ENCODE measurements at regions not wholly inside any gene's neighbourhood (a gene's known extent, or its start where the extent isn't known, plus 50 kb on each side); places are given as distances from the start of the nearest gene placed in this dataset.
"Not testable (repeated sequence)": the region's sequence is repeated elsewhere in the genome, so short reads cannot be mapped to it uniquely, and the experiment has no call there.

DNA sequence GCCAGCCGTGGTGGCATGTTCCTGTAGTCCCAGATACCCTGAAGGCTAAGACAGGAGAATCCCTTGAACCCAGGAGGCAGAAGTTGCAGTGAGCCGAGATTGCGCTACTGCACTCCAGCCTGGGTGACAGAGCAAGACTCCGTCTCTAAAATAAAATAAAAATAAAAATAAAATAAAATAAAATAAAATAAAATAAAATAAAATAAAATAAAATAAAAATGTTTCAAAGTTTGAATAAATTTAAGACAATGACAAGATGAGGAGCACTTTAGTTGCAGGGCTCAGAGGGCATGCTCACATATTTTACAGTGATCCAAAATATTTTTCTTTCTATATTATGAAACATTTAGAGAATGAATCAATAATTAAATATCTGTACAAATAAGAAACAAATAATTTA is 374.3 kb upstream of the ARRDC3 start:
- H3K9me3 Mint-ChIP-seq = peaks cover 5 to 29% (median 9%) of the 10 kb centered on the region in 6 donors
- not testable (repeated sequence) for H3K27ac Mint-ChIP-seq

DNA sequence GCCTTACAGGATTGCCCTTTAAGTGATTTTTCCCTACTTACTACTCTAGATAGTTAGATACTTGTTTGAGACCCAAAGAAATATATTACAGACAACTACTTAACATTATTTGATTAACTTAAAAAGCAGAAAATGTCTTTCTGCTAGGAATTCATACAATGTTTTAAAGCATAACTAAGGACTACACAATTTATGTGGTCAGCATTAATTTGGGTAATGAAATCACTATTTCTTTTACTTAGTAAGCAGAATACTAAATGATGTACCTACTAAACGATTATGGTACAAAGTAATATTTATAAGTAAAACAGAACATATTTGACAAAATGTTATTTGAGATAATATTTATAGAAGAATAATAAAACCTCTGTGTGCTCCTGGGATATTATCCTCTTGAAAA is 371.9 kb upstream of the ARRDC3 start:
- H3K36me3 Mint-ChIP-seq = no peaks in the 10 kb centered on the region

More for the DNA sequence above, 374.3 kb upstream of the ARRDC3 start:
- not testable (repeated sequence) for H3K4me1 Mint-ChIP-seq; H3K4me3 Mint-ChIP-seq; H3K36me3 Mint-ChIP-seq; DNase-seq; H3K27me3 Mint-ChIP-seq (ENCODE audit: low read depth in 3 of 3)

DNA sequence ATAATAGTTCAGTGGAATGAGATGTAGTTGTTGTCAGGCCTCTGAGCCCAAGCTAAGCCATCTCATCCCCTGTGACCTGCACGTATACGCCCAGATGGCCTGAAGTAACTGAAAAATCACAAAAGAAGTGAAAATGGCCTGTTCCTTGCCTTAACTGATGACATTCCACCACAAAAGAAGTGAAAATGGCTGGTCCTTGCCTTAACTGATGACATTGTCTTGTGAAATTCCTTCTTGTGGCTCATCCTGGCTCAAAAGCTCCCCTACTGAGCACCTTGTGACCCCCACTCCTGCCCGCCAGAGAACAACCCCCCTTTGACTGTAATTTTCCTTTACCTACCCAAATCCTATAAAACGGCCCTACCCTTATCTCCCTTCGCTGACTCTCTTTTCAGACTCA is 361.4 kb upstream of the ARRDC3 start:
- H3K4me3 Mint-ChIP-seq; H3K4me1 Mint-ChIP-seq; H3K27me3 Mint-ChIP-seq (ENCODE audit: low read depth in 3 of 3); H3K36me3 Mint-ChIP-seq; H3K27ac Mint-ChIP-seq; DNase-seq: not testable (repeated sequence)
- peaks cover 0 to 11% (median 4%) of the 10 kb centered on the region in 6 donors for H3K9me3 Mint-ChIP-seq

More for the DNA sequence above, 371.9 kb upstream of the ARRDC3 start:
- Mint-ChIP-seq H3K4me3 (no peak overlapping the region), H3K27me3 (ENCODE audit: low read depth in 3 of 3) (peaks cover 0 to 2% (median 0%) of the 10 kb centered on the region in 3 donors), H3K9me3 (peaks cover 0 to 21% (median 7%) of the 10 kb centered on the region in 6 donors), H3K27ac (no peak overlapping the region), H3K4me1 (no peaks in the 10 kb centered on the region)
- no peak for DNase-seq

DNA sequence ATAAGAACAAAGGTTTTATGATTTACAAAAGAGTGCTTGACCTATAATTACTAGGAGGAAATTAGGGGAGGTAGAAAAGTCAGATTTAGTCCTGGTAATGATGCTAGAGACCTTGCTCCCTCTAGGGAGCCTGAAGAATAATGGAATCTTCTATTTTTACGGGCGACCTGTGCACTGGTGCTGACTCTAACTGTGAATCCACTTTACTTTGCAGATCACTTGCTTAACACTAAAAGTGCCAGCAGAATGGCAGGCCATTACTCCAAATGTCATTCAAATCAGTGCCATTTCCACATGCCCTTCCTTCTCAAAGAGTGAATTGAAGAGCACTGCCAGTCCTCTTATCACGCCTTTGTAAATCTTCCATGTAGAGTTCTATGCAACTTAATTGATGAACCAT is 359.4 kb upstream of the ARRDC3 start:
- Mint-ChIP-seq H3K9me3 (peaks cover 0 to 6% (median 2%) of the 10 kb centered on the region in 6 donors), H3K36me3 (no peaks in the 10 kb centered on the region), H3K27me3 (ENCODE audit: low read depth in 3 of 3) (no peaks in the 10 kb centered on the region), H3K4me3 (no peak overlapping the region), H3K27ac (no peak overlapping the region), H3K4me1 (no peaks in the 10 kb centered on the region)
- no peak for DNase-seq

DNA sequence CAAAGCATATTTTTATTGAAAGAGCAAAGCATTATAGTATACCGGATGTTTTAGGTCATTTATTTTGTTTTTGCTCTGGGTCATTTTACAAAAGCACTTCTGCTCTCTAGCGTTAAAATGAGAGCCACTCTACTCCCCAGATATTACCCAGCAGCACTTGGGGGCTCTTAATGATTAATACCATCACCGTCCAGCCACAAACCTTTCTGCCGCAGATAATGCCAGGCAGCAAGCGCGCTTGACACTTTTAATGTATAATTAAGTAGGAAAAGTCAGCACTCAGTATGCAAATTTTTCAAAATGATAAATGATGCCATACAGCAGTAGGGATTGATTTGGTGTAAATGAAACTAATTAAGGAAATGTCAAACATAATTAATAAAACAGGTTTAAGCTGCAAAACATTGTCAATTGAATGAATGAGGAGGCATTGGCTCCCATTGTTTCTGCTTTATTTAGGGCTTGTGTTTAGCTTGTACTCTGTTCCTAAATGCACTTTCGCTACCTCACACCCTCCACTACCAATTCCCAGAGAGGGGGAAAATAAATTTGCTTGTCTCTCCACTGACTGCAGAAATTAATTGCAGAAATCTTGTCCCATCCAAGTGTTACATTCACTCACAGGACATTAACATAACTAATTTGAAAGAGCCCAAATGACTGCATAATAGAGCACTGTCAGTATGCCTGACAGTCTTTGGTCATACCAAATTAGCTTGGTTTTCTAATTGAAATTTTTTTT is 358.8 kb upstream of the ARRDC3 start:
- no peaks in the 10 kb centered on the region for H3K27me3 Mint-ChIP-seq (ENCODE audit: low read depth in 3 of 3)
- peaks cover 0 to 8% (median 2%) of the 10 kb centered on the region in 6 donors for H3K9me3 Mint-ChIP-seq
- no peak overlapping the region for H3K4me3 Mint-ChIP-seq
- DNase-seq = no peak
- H3K4me1 Mint-ChIP-seq = no peaks in the 10 kb centered on the region
- no peak overlapping the region for H3K27ac Mint-ChIP-seq
- H3K36me3 Mint-ChIP-seq = no peaks in the 10 kb centered on the region

DNA sequence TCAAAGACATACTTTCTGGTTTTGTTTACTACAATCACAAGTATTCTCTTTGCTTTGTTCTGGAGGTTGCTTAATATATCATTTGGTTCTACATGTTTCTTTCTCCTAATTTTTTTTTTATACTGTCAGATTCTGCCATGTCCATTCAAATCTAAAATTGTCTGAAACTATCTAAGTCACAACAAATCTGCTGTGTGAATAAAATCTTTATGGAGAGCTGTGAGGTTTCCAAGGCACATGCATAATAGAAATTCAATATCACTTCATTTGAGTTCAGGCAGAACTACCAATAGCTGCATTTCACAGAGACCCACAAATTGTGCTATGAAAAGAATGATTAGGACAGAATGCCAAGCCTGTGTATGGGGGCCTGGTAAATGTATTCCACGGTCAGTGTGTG is 346.9 kb upstream of the ARRDC3 start:
- Mint-ChIP-seq H3K4me1 (no peaks in the 10 kb centered on the region), H3K9me3 (peaks cover 0 to 23% (median 4%) of the 10 kb centered on the region in 6 donors), H3K4me3 (no peak overlapping the region), H3K27me3 (ENCODE audit: low read depth in 3 of 3) (peaks cover 0 to 1% (median 0%) of the 10 kb centered on the region in 3 donors), H3K36me3 (no peaks in the 10 kb centered on the region), H3K27ac (no peak overlapping the region)
- no peak for DNase-seq

DNA sequence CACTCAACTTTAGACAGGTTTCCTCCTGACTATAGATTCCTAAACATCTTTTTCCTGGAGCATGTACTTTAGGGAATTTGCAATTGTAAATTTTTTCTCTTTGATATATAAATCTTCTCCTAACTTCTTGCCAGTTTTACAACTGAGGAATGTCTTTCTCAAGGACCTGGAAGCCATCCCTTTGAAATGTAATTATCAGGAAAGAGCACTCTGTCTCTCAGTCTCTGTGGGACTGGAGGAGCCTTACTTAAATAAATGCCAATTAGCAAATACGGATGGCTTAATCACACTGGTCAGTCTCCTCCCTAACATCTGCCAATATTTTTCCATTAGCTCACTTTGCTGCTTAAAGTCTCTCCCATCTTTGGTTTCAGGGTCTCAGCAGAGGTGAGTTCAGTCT is 344.3 kb upstream of the ARRDC3 start:
- H3K4me3 Mint-ChIP-seq = no peak overlapping the region
- no peak overlapping the region for H3K27ac Mint-ChIP-seq
- DNase-seq = no peak
- peaks cover 0 to 30% (median 2%) of the 10 kb centered on the region in 6 donors for H3K9me3 Mint-ChIP-seq
- peaks cover 0 to 1% (median 0%) of the 10 kb centered on the region in 3 donors for H3K27me3 Mint-ChIP-seq (ENCODE audit: low read depth in 3 of 3)
- no peaks in the 10 kb centered on the region for H3K36me3 Mint-ChIP-seq
- H3K4me1 Mint-ChIP-seq = no peaks in the 10 kb centered on the region

DNA sequence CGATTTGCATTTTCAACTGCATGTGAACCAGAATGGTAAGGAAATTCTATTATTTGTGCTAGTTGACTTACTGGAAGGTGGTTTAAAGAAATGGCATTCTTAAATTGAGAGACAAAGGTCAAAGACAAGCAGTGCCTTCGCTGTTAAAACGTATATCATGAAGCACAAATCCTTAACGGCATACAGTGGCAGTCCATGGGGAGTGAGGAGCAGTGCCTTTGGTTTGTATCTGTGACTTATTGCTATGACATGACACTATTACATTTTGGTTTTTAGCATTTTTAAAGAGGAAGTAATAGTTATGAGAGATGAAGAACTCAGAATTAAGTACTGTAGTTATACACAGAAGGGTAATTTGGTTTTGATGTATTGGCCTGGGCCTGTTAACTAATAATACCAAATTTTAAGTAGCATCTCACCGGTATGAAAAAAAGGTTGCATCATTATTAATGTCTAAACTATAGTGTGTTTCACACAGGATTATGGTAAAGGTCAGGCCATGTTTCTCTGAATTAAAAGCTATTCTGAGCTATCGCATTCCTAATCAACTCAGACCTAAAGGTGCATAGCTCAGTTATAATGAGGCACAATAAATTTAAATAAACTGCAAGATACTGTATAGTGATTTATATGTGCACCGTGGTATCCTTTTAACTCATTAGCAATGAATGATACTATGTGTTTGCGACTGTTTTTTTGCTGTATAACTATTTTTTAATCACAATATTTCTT is 339.8 kb upstream of the ARRDC3 start:
- H3K27me3 Mint-ChIP-seq (ENCODE audit: low read depth in 3 of 3) = no peaks in the 10 kb centered on the region
- H3K4me3 Mint-ChIP-seq = no peak overlapping the region
- DNase-seq = no peak

DNA sequence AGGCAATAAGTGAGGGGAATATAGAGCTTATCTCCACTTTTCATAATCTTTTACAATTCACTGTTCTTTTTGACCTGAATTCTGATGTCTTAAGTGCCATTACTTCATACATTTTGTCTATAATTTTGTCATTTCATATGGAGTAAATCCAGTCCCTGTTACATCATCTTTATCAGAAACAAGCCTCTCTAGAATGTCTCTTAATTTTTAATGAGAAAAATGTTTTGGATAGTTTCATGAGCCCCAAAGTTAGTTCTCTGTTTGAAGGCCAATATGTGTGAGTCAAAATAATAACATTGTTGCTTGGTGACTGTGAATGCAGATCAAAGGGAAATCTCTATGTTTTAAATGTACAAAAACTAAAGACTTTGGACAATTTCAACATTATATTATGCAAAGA is 329.6 kb upstream of the ARRDC3 start:
- Mint-ChIP-seq H3K9me3 (peaks cover 2 to 36% (median 8%) of the 10 kb centered on the region in 6 donors), H3K4me1 (no peaks in the 10 kb centered on the region), H3K27me3 (ENCODE audit: low read depth in 3 of 3) (peaks cover 0 to 2% (median 0%) of the 10 kb centered on the region in 3 donors), H3K27ac (no peak overlapping the region), H3K36me3 (no peaks in the 10 kb centered on the region), H3K4me3 (no peak overlapping the region)
- no peak for DNase-seq

More for the DNA sequence above, 339.8 kb upstream of the ARRDC3 start:
- H3K36me3 Mint-ChIP-seq = no peaks in the 10 kb centered on the region
- H3K9me3 Mint-ChIP-seq = peaks cover 0 to 21% (median 6%) of the 10 kb centered on the region in 6 donors
- no peaks in the 10 kb centered on the region for H3K4me1 Mint-ChIP-seq
- no peak overlapping the region for H3K27ac Mint-ChIP-seq

DNA sequence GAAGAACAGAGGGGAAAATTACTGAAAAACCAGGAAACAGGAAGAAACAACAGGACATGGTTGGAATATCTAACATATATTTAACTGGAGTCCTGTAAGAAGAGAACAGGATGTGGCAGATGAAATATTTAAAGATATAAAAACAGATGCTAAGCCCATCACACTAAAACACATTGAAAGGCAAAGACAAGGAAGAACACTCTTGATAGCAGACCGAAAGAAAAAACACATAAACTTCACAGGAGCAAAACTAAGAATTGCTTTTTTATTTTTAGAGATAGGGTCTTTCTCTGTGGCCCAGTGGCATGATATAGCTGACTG is 324.4 kb upstream of the ARRDC3 start:
- H3K27me3 Mint-ChIP-seq (ENCODE audit: low read depth in 3 of 3) = peaks cover 0 to 2% (median 0%) of the 10 kb centered on the region in 3 donors
- H3K4me1 Mint-ChIP-seq = no peaks in the 10 kb centered on the region
- peaks cover 2 to 27% (median 11%) of the 10 kb centered on the region in 6 donors for H3K9me3 Mint-ChIP-seq
- no peak for DNase-seq
- no peak overlapping the region for H3K4me3 Mint-ChIP-seq
- H3K36me3 Mint-ChIP-seq = no peaks in the 10 kb centered on the region
- H3K27ac Mint-ChIP-seq = no peak overlapping the region

DNA sequence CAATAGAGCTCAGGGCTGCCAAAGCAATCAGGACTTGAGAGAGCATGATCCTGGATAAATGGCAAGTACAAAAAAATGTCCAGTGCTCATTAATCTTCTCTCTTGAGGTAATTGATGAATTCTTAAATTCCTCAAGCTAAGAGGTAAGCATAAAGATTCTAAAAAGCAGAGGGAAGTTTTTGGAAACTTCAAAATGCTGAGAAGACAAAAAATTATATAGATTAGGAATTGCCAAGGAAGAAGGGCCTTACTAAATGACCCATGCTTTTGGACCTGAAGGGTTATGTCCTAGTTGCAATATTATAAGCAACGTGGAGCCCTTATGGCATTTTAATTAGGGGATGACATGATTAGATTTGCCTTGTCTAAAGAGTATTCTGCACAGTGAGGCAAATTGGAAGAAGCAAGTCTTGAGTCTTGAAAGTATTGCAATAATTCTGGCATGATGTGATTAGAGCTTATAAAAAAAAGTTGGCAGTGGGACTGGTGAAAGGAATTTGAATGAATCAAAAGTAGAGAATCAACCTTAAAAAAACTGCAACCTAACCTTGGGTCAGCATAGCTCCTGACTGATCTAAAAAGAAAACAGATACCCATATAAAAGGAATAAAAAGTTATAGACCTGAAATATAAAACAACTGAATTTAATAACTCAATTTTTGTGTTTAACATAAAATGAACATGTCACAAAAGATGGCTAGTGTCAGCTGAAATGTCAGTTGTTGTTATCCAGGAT is 323.8 kb upstream of the ARRDC3 start:
- peaks cover 2 to 23% (median 9%) of the 10 kb centered on the region in 6 donors for H3K9me3 Mint-ChIP-seq
- H3K4me3 Mint-ChIP-seq = no peak overlapping the region
- H3K27me3 Mint-ChIP-seq (ENCODE audit: low read depth in 3 of 3) = peaks cover 0 to 2% (median 0%) of the 10 kb centered on the region in 3 donors
- H3K4me1 Mint-ChIP-seq = no peaks in the 10 kb centered on the region
- H3K27ac Mint-ChIP-seq = no peak overlapping the region
- no peak for DNase-seq
- H3K36me3 Mint-ChIP-seq = no peaks in the 10 kb centered on the region

DNA sequence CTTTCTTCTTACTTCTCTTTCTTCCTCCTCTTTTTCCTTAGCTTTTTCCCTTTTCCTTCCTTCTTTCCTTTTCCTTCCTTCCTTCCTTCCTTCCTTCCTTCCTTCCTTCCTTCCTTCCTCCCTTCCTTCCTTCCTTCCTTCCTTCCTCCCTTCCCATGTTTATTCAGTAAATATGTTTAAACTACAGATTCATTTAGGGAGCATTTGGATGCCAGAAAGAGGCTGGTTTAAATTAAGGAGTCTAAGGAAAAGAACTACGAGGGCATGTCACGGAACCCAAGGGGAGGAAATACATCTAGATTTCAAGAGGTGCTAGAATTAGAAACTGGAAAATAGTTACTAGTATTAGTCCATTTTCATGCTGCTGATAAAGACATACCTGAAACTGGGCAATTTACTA is 320.0 kb upstream of the ARRDC3 start:
- H3K9me3 Mint-ChIP-seq = peaks cover 2 to 27% (median 13%) of the 10 kb centered on the region in 6 donors
- peaks cover 0 to 6% (median 3%) of the 10 kb centered on the region in 3 donors for H3K36me3 Mint-ChIP-seq
- no peak overlapping the region for H3K4me3 Mint-ChIP-seq
- H3K27me3 Mint-ChIP-seq (ENCODE audit: low read depth in 3 of 3) = peaks cover 0 to 3% (median 0%) of the 10 kb centered on the region in 3 donors
- no peaks in the 10 kb centered on the region for H3K4me1 Mint-ChIP-seq
- no peak overlapping the region for H3K27ac Mint-ChIP-seq
- DNase-seq = no peak

DNA sequence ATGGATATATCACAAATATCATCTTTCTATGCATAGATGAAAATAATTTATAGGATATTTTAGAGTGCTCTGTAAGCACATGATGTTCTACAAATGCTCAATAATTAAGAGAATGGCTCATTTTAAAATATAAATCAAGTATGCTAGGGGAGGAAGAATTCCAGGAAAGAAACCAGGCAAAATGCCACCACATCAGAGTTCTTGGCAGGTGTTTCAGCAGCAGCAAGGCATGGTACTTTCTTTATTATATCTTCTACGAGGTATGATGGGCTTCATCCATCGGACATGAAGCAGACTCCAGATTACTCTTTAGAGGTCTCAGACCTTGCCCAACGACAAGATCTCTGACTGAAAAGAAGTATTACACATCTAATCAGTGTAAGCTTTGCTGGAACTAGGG is 316.3 kb upstream of the ARRDC3 start:
- peaks cover 8 to 37% (median 15%) of the 10 kb centered on the region in 6 donors for H3K9me3 Mint-ChIP-seq
- H3K27me3 Mint-ChIP-seq (ENCODE audit: low read depth in 3 of 3) = peaks cover 0 to 3% (median 0%) of the 10 kb centered on the region in 3 donors
- DNase-seq = no peak
- H3K4me3 Mint-ChIP-seq = no peak overlapping the region
- no peaks in the 10 kb centered on the region for H3K4me1 Mint-ChIP-seq
- peaks cover 0 to 6% (median 3%) of the 10 kb centered on the region in 3 donors for H3K36me3 Mint-ChIP-seq
- H3K27ac Mint-ChIP-seq = no peak overlapping the region

DNA sequence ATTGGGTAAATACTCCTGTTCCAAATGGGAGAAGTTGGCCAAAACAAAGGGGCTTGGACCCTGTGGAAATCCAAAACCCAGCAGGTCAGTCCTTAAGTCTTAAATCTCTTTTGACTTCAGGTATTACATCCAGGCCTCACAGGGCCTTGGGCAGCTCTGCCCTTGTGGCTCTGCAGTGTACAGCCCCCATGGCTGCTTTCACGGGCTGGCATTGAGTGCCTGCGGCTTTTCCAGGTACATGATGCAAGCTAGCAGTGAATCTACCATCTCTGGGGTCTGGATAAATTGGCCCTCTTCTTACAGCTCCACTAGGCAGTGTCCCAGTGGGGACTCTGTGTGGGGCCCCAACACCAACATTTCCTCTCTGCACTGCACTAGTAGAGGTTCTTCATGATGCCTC is 308.5 kb upstream of the ARRDC3 start:
- no peaks in the 10 kb centered on the region for H3K27me3 Mint-ChIP-seq (ENCODE audit: low read depth in 3 of 3)
- H3K4me3 Mint-ChIP-seq = no peak overlapping the region
- peaks cover 10 to 38% (median 17%) of the 10 kb centered on the region in 6 donors for H3K9me3 Mint-ChIP-seq
- H3K36me3 Mint-ChIP-seq = no peaks in the 10 kb centered on the region
- H3K27ac Mint-ChIP-seq = no peak overlapping the region
- DNase-seq = no peak
- no peaks in the 10 kb centered on the region for H3K4me1 Mint-ChIP-seq

All from immature natural killer cell (primary cell).